CD14-positive monocyte (primary cell): ENCODE measurements at regions not wholly inside any gene's neighbourhood (a gene's known extent, or its start where the extent isn't known, plus 50 kb on each side); places are given as distances from the start of the nearest gene placed in this dataset.
A peak's percentile ranks its signal among the peaks of the same experiment; 100 is the strongest.

Source experiments
- DNase-seq, 3 donors: peaks; one replicate each; pipeline ENCODE4 v3.0.0-alpha.2; 2011 to 2022
- H2AFZ ChIP-seq: 2 replicates; pipeline ENCODE4 v1.6.0; 2012; ENCODE audit warnings: mild to moderate bottlenecking, low read depth, low read length, inconsistent platforms; ENCODE audit not compliant: insufficient read depth, poor library complexity, severe bottlenecking
- H3K27ac ChIP-seq, 2 donors: 1 replicate in 1 of 2; 2 replicates in 1 of 2; pipeline ENCODE4 v1.5.1; 2012 to 2013; ENCODE audit warnings: low read length in 2 of 2, control low read depth in 1 of 2, inconsistent platforms in 1 of 2, low read depth in 1 of 2, mild to moderate bottlenecking in 1 of 2
- H3K27me3 ChIP-seq, 2 donors: one replicate each; pipeline versions ENCODE4 v1.6.0 to v1.6.1; 2011 to 2013; ENCODE audit warnings: low read length in 2 of 2; ENCODE audit not compliant: control insufficient read depth in 2 of 2, insufficient read depth in 2 of 2
- H3K36me3 ChIP-seq, 2 donors: replicated peaks in 1 of 2; 1 replicate in 1 of 2; 2 replicates in 1 of 2; pipeline versions ENCODE4 v1.5.1 to v1.6.1; 2012 to 2013; ENCODE audit warnings: low read length in 2 of 2, control low read depth in 1 of 2, inconsistent platforms in 1 of 2, mild to moderate bottlenecking in 1 of 2; ENCODE audit not compliant: insufficient read depth in 2 of 2, control insufficient read depth in 1 of 2
- H3K4me1 ChIP-seq, 2 donors: 1 replicate in 1 of 2; 2 replicates in 1 of 2; pipeline versions ENCODE4 v1.5.1 to v1.6.1; 2012 to 2013; ENCODE audit warnings: low read length in 2 of 2, control low read depth in 1 of 2, inconsistent platforms in 1 of 2, mild to moderate bottlenecking in 1 of 2, moderate library complexity in 1 of 2; ENCODE audit not compliant: insufficient read depth in 2 of 2, control insufficient read depth in 1 of 2
- H3K4me2 ChIP-seq: replicated peaks from 2 replicates; pipeline ENCODE3; 2012; ENCODE audit warnings: low read length, moderate library complexity, mild to moderate bottlenecking; ENCODE audit not compliant: poor library complexity, severe bottlenecking; ENCODE audit errors: extremely low read depth
- H3K4me3 ChIP-seq, 3 experiments: fragments of 200-600 bp in 1 of 3; sonication (generic) in 1 of 3; replicated peaks in 1 of 3; 1 replicate in 2 of 3; 2 replicates in 1 of 3; pipeline ENCODE4 v1.5.1; 2011 to 2013; ENCODE audit warnings: low read length in 3 of 3, mild to moderate bottlenecking in 3 of 3, control low read depth in 2 of 3, low read depth in 2 of 3, inconsistent platforms in 1 of 3, moderate library complexity in 1 of 3
- H3K79me2 ChIP-seq: 2 replicates; pipeline ENCODE4 v1.6.0; 2012; ENCODE audit warnings: mild to moderate bottlenecking, control low read depth, inconsistent platforms, low read length, moderate library complexity; ENCODE audit not compliant: insufficient read depth
- H3K9ac ChIP-seq: 2 replicates; pipeline ENCODE4 v1.6.0; 2017; ENCODE audit warnings: low read length, mild to moderate bottlenecking; ENCODE audit not compliant: insufficient read depth, poor library complexity, severe bottlenecking
- H3K9me3 ChIP-seq, 2 donors: replicated peaks in 1 of 2; 1 replicate in 1 of 2; 2 replicates in 1 of 2; pipeline versions ENCODE4 v1.5.1 to v1.6.1; 2012 to 2013; ENCODE audit warnings: low read length in 2 of 2, control low read depth in 1 of 2; ENCODE audit not compliant: control insufficient read depth in 1 of 2, insufficient read depth in 1 of 2
- H4K20me1 ChIP-seq: 2 replicates; pipeline ENCODE4 v1.6.0; 2012; ENCODE audit warnings: mild to moderate bottlenecking, low read length, control low read depth, moderate library complexity; ENCODE audit not compliant: insufficient read depth
- H3K27ac Mint-ChIP-seq, 7 donors: one replicate each; pipeline ENCODE4 v1.8.0; 2020; ENCODE audit warnings: mild to moderate bottlenecking in 7 of 7, mixed read lengths in 7 of 7, moderate library complexity in 6 of 7, inconsistent platforms in 2 of 7
- H3K27me3 Mint-ChIP-seq, 3 donors: one replicate each; pipeline ENCODE4 v1.8.0; 2021 to 2022; ENCODE audit warnings: low read depth in 3 of 3, mild to moderate bottlenecking in 3 of 3, mixed read lengths in 3 of 3, moderate library complexity in 3 of 3, inconsistent platforms in 1 of 3
- H3K36me3 Mint-ChIP-seq, 2 donors: one replicate each; pipeline ENCODE4 v1.8.0; 2020; ENCODE audit warnings: mixed read lengths in 2 of 2, inconsistent platforms in 1 of 2, mild to moderate bottlenecking in 1 of 2
- H3K4me1 Mint-ChIP-seq: one replicate; pipeline ENCODE4 v1.8.0; 2020; ENCODE audit warnings: mild to moderate bottlenecking, mixed read lengths
- H3K4me3 Mint-ChIP-seq, 2 donors: one replicate each; pipeline ENCODE4 v1.8.0; 2020; ENCODE audit warnings: mild to moderate bottlenecking in 2 of 2, mixed read lengths in 2 of 2, moderate library complexity in 1 of 2
- H3K9me3 Mint-ChIP-seq, 7 donors: one replicate each; pipeline ENCODE4 v1.8.0; 2020 to 2022; ENCODE audit warnings: mixed read lengths in 7 of 7, mild to moderate bottlenecking in 6 of 7, moderate library complexity in 6 of 7, inconsistent platforms in 2 of 7
- CTCF ChIP-seq: fragments of 200-600 bp; IDR thresholded peaks from one replicate; pipeline ENCODE4 v1.8.0; 2022; ENCODE audit warnings: antibody characterized with exemption, mild to moderate bottlenecking
- WGBS: methylation state at CpG from one replicate; pipeline ENCODE4 v1.1.5; 2013; ENCODE audit warnings: missing lambda C conversion rate; ENCODE audit not compliant: insufficient coverage; 5-methylcytosine and 5-hydroxymethylcytosine counted together
- intact Hi-C, 2 donors: fragments of 100-400 bp; cut with micrococcal nuclease; formaldehyde crosslinking; loops; one replicate each; pipeline versions ENCODE4 v1.15.0 to v1.15.1; 2023

DNA sequence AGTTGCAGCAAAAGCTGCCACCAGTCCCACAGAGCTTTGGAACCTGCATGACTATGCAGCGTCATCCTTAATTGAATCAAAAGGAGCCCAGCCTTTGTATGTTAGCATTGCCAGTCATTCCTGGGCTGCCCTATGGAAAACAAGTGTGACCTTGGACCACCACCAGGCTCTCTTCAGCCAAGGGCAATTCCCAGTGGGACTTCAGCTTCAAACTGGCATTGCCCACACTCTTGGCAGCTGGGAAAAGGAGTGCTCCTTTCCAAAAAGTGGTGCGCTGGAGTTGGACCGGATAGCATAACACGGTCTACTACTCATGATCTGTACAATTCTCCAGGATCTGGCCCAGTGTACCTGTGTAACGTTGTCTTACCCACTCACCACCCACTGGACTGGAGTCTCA lies 259.5 kb downstream of the MREG start:
- Mint-ChIP-seq H3K4me3 (no peak overlapping the region), H3K36me3 (peaks cover 8 to 9% of the 10 kb centered on the region in 2 donors), H3K4me1 (peaks cover 49% of the 10 kb centered on the region), H3K27me3 (peaks cover 0 to 21% (median 8%) of the 10 kb centered on the region in 3 donors), H3K27ac (peak overlapping the region in 3 of 7 donors; percentile 4 to 92 (median 77)), H3K9me3 (peaks cover 1 to 6% (median 2%) of the 10 kb centered on the region in 7 donors)
- Histone ChIP-seq H3K4me2 (no peak overlapping the region), H4K20me1 (no peaks in the 10 kb centered on the region), H3K4me1 (peaks cover 36 to 42% of the 10 kb centered on the region in 2 donors), H3K36me3 (no peaks in the 10 kb centered on the region), H3K27ac (no peak overlapping the region), H3K9ac (no peak overlapping the region), H3K27me3 (no peaks in the 10 kb centered on the region), H3K4me3 (no peak overlapping the region), H3K79me2 (no peaks in the 10 kb centered on the region), H3K9me3 (no peaks in the 10 kb centered on the region), H2AFZ (no peak overlapping the region)
- no peak for DNase-seq
- TF ChIP-seq CTCF = no peak
- intact Hi-C loops = loop anchor here in 1 of 2 donors (5.0 kb wide), 2 partner anchors 38 to 72 kb away; no protein-coding TSS in a partner anchor
- 92% methylated on average over 5 of the region's 5 CpGs for WGBS

DNA sequence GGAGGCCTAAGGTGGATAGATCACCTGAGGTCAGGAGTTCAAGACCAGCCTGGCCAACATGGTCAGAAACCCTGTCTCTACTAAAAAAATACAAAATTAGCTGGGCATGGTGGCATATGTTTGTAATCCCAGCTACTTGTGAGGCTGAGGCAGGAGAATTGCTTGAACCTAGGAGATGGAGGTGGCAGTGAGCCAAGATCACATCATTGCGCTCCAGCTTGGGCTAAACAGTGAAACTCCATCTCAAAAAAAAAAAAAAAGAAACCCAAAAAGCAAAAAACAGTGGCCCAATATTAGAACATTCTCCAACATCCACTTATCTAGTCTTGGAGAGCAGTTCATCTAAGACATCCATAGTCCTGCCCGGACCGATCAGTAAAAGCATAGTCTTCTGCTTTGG lies 260.4 kb downstream of the MREG start:
- H3K36me3 ChIP-seq = no peaks in the 10 kb centered on the region
- no peaks in the 10 kb centered on the region for H3K79me2 ChIP-seq
- Mint-ChIP-seq H3K4me1 (peaks cover 58% of the 10 kb centered on the region), H3K27me3 (peaks cover 0 to 24% (median 13%) of the 10 kb centered on the region in 3 donors), H3K4me3 (no peak overlapping the region), H3K9me3 (peaks cover 1 to 6% (median 2%) of the 10 kb centered on the region in 7 donors), H3K36me3 (peaks cover 11 to 12% of the 10 kb centered on the region in 2 donors), H3K27ac (peak overlapping the region in 1 of 7 donors; percentile 12)
- H3K9me3 ChIP-seq = no peaks in the 10 kb centered on the region
- H3K4me2 ChIP-seq = no peak overlapping the region
- no peaks in the 10 kb centered on the region for H3K27me3 ChIP-seq
- no peak for TF ChIP-seq CTCF
- H2AFZ ChIP-seq = no peak overlapping the region
- DNase-seq = no peak
- H3K9ac ChIP-seq = no peak overlapping the region
- H4K20me1 ChIP-seq = no peaks in the 10 kb centered on the region
- peaks cover 44 to 50% of the 10 kb centered on the region in 2 donors for H3K4me1 ChIP-seq
- WGBS = 100% methylated on average over 2 of the region's 3 CpGs
- intact Hi-C loops = loop anchor here in 1 of 2 donors (5.0 kb wide), 2 partner anchors 39 to 71 kb away; no protein-coding TSS in a partner anchor
- no peak overlapping the region for H3K27ac ChIP-seq
- H3K4me3 ChIP-seq = no peak overlapping the region
